H54 (cell line): ENCODE measurements at regions not wholly inside any gene's neighbourhood (a gene's known extent, or its start where the extent isn't known, plus 50 kb on each side); places are given as distances from the start of the nearest gene placed in this dataset.
"Not testable (repeated sequence)": the region's sequence is repeated elsewhere in the genome, so short reads cannot be mapped to it uniquely, and the experiment has no call there.

Experiments used
- DNase-seq: peaks from one replicate; pipeline ENCODE4 v3.0.0; 2011; ENCODE audit warnings: low spot score, mixed read lengths; ENCODE audit not compliant: insufficient read length
- FAIRE-seq: peaks from 3 replicates; lab custom pipeline; 2011; peaks lifted over from hg19 to GRCh38; lab: Jason Lieb, UNC
- POLR2A ChIP-seq: IDR thresholded peaks from 2 replicates; pipeline ENCODE4 v1.6.1; 2011; ENCODE audit warnings: low read depth, mild to moderate bottlenecking, low read length

DNA sequence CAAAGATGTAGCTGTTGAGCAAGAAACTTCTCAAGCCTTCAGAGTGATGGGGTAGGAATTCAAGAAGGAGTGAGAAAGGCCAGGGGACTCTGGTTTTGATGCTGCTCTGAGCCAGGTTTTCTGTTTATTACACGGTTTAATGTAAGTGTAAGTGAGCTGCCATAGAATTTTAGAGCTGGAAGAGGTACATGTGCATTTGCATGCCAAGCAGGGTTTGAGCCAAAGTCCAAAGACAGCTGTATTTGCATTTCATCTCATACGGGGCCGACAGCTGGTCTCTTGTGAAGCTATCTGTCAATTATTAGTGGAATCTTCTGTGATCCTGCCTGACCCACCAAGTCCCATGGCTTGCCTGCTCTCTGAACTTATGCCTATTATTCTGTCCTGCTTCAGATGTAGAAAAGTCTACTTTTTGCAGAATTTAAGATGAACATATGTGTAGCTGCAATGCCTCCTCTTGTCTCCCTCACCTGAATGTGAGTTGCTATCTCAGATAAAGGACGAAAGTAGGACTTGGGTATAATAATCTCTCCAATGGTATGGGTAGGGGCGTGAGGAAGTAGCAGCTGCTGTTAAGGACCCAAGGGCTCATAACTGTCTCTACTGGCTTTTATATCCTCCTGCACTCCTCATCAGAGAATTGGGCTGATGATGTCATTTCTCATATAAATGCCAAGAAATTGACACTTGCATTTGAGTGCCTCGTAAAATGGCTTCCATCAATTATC lies 160.0 kb downstream of the SQOR start:
- no peak for FAIRE-seq

DNA sequence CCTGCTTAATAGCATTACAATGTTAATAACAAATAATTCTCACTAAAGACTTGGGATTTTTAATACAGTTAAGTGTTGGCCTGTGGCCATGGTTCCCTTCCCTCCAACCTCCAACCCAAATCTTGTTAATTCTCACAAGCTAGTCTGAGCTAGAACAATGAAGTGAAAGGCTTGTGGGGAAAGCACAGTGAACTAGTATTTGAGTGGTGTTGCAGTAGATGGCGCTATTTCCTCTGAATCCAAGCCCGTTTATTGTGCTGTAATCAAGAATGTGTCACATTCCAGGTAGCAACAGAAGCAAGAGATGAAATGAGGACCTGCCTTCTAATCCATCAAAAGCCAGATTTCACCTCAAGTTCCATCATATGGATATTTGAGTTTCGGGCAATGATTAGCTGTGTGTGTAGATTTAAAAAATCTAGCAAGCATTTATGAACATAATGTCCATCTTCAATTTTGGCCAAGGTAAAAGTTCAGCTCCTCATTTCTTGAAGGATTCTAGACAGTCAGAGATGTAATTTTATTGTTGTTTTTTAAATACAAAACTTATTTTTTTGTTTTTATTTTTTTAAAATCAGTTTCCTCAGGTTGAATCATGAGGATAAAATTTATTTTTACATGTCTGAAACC lies 160.7 kb downstream of the SQOR start:
- no peak for TF ChIP-seq POLR2A
- FAIRE-seq (peak; percentile 76), DNase-seq (peak; percentile 15)

More for the DNA sequence above, 160.0 kb downstream of the SQOR start:
- no peak for TF ChIP-seq POLR2A
- no peak for DNase-seq

DNA sequence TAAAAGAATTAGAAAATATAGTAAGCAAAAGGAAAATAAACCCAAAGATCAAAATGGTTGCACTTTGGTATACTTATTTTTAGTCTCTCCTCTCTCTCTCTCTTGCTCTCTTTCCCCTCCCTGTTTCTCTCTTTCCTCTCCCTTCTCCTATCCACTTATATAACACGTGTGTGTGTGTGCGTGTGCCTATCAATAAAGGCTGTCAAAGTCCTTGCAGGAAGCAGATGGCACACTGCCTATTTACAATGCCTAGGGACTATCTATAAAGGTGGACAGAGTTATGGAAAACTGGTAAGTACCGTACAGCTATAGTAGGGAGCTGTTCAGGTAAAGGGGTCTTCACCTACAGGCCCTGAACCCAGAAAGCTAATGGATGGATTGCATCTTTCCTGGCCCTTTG lies 161.6 kb downstream of the SQOR start:
- FAIRE-seq (no peak), DNase-seq (no peak)
- no peak for TF ChIP-seq POLR2A

DNA sequence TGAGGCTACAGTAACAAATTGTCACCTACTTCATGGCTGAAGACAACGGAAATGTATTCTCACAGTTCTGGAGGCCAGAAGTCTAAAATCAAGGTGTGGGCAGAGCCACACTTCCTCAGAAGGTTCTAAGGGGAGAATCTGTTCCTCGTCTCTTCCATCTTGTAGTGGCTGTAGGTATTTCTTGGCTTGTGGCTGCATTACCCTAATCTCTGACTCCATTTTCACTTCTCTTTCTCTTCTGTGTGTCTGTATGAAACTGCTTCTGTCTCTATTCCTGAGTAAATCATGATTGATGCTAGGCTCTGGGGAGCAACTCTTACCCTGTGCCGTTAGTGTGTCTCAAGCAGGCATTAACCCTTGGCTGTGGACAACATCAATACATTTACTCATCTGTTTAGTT lies 164.7 kb downstream of the SQOR start:
- DNase-seq (no peak), FAIRE-seq (no peak)
- no peak for TF ChIP-seq POLR2A

DNA sequence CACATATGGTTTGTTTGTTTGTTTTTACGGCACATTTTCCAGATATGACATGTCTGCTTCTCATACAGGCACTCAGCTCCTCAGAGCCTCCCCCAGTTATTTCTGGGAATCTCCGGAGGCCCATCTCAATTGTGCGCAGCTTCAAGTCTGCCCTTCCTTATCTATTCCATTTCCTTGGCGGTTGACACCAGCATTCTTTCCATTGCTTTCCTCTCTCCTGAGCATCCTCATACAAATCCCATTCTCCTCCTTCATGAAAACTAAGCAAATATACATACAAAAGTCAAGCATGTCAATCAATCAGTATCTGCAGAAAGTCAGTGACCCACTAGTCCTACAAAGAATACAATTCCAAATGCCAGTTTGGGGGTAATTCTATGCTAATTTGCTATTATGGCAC lies 166.7 kb downstream of the SQOR start:
- DNase-seq, result no peak
- no peak for FAIRE-seq

DNA sequence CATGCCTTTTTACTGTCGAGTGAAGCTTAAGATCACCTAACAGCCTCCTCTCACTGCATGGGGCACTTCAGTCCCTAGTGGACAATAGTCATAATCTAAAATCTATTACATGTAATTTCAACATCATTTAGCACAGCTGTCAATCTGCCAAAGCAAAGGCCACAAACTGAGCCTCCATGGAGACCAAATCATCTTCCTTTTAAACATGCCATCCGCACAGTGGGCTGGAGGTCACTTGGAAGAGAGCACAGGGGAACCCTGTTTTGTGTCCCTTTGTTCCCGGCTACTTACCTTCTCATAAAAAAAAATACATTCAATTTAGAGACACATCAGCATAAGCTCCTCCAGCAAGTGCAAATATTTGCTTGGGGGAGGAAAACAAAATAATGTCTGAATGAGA lies 167.3 kb downstream of the SQOR start:
- DNase-seq, result no peak
- no peak for TF ChIP-seq POLR2A
- FAIRE-seq, result no peak

More for the DNA sequence above, 166.7 kb downstream of the SQOR start:
- no peak for TF ChIP-seq POLR2A

DNA sequence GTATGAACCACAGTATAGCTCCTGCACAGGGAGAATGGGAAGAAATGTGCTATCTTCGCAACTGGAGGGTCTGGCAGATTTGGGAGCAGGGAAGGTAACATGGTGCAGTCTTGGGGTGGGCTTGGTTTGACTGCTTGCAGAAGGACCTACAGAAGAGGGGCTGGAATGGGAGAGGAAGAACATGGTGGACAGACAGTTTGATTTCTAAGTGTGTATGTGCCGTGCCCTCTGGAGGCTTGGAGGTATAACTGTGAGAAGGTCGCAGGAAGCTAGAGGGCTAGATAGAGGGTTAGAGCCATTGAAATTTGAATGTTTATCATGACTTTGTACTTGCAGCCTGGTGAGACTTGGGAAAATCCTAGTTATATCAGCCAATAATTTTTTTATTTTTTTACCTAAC lies 169.2 kb downstream of the SQOR start:
- no peak for DNase-seq
- FAIRE-seq, result no peak
- TF ChIP-seq POLR2A, result no peak

DNA sequence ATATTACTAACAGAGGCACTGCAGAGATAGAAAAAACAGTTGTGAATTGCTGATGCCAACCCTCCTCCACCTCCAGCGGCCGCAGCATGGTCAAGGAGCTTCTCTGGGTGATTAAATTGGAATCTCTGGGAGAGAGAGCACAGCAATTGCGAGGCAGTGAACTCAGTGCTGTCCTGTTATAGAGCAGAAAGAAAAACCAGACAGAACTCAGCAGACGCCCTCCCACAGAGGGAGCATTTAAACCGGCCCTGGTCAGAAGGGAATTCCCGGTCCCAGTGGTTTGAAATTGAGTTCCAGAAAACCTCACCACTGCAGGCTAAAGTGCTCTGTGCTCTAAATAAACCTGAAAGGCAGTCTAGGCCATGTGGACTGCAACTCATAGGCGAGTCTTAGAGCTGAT lies 175.4 kb downstream of the SQOR start:
- FAIRE-seq, result no peak
- no peak for DNase-seq
- TF ChIP-seq POLR2A, result no peak

DNA sequence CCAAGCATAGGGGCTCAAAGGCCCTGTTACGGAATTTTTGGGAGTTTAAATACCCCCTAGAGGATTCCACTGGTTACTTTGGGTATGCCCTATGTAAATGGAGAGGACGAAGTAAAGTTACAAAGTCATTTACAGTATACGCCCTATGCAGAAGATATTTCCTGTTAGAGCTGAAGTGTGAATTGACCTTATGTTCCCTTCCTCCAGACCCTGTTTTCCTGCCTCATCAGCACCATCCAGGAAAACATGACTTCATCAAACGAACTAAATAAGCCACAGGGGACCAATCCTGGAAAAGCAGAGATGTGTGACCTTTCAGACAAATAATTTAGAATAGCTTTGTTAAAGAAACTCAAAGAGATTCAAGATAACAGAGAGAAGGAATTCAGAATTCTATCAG lies 177.4 kb downstream of the SQOR start:
- TF ChIP-seq POLR2A, result no peak
- FAIRE-seq, result no peak
- no peak for DNase-seq

DNA sequence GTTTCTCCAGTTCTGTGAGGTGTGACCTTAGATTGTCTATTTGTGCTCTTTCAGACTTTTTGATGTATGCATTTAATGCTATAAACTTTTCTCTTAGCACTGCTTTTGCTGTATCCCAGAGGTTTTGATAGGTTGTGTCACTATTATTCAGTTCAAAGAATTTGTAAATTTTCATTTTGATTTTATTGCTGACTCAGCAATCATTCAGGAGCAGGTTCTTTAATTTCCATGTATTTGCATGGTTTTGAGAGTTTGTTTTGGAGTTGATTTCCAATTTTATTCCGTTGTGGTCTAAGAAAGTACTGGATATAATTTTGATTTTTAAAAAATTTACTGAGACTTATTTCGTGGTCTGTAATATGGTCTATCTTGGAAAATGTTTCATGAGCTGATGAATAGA lies 182.7 kb downstream of the SQOR start:
- DNase-seq, FAIRE-seq: not testable (repeated sequence)

DNA sequence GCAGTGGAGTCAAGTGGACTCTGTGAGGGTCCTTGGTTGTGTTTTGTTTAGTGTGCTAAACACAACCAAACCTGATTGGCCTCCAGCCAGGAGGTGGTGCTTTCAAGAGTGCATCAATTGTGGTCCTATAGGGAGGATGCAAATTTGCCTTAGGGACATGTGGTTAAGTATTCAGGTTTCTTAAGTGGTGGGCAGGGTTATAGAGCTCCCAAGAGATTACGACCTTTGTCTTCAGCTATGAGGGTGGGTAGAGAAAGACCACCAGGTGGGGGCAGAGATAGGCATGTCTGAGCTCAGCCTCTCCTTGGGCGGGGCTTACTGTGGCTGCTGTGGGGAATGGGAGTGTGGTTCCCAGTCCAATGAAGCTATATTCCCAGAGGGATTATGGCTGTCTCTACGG lies 186.6 kb downstream of the SQOR start:
- FAIRE-seq (no peak), DNase-seq (no peak)
- TF ChIP-seq POLR2A, result no peak

DNA sequence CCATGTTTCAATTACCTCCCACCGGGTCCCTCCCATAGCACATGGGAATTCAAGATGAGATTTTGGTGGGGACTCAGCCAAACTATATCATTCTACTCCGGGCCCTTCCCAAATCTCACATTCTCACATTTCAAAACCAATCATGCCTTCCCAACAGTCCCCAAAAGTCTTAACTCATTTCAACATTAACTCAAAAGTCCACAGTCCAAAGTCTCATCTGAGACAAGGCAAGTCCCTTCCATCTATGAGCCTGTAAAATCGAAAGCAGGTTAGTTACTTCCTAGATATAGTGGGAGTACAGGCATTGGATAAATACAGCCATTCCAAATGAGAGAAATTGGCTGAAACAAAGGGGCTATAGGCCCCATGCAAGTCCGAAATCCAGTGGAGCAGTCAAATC lies 188.1 kb downstream of the SQOR start:
- not testable (repeated sequence) for DNase-seq, FAIRE-seq

DNA sequence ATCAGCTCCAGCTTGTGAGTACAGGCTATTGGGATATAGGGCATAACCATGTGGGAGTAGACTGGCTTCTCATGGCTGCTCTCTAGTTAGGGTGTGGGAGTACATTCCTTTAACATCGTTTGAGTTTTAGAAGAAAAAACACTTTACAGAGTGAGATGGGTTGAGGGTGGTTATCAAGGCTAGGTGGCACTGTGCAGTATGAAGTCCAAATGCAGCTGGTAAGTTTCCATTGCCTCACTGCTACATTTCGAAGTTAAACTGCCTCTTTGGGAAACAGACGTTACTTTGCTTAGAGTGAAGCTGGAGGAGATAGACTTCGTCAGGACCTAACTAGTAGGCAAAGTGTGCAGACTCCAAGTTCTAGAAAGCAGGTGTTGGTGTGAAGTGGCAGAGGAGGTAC lies 192.4 kb downstream of the SQOR start:
- no peak for TF ChIP-seq POLR2A
- no peak for FAIRE-seq
- DNase-seq, result no peak

DNA sequence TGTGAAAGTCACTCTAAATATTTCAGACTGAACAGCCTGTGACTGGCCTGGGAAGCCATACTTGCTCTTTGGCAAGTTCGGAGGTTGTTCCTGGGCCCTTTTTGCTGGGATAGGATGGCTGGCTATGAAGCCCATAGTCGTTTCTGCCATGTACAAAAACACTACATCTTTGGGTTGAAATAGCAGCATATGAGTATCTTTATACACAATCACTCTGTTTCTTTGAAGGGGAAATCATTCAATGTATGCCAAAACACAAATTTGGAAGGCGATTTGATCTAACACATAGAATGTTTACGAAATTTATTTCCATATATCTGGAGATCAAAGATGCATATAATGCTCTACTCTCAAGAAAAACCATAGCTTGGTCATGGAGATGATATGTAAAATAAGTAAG lies 192.9 kb downstream of the SQOR start:
- TF ChIP-seq POLR2A, result no peak
- DNase-seq (no peak), FAIRE-seq (no peak)
